ENCODE measurements at regions not wholly inside any gene's neighbourhood (a gene's known extent, or its start where the extent isn't known, plus 50 kb on each side); places are given as distances from the start of the nearest gene placed in this dataset.
"Not testable (repeated sequence)": the region's sequence is repeated elsewhere in the genome, so short reads cannot be mapped to it uniquely, and the experiment has no call there.

DNA sequence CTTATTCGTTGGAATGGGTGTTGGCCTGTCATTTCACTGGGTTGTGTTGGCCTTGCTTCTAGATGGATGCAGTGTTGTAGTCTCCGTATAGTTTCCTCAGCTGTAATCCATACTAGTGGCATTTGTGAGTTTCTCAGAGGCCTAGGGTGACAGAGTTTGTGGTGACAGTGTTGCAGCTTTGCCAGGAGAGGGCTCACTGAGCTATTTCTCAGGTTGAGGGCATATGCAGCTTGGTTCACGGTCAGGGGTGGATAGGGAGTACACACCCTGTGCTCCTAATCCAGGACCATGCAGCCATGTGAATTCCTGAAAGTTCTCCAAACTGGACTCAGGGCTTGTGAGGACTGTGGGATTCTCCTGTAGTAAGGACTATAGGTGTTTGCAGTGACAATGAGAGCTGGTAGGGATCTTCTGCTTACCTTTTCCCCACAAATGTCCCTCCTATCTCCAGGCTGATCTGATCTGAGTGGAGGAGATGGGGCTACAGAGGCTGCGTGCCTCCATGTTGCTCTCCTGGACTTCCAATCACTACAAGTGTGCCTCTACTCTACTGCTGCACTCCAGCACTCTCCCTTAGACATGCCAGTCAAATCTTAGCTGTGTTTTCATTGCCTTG, 229.0 kb downstream of the STK31 start:
- DNase-seq: no peak

DNA sequence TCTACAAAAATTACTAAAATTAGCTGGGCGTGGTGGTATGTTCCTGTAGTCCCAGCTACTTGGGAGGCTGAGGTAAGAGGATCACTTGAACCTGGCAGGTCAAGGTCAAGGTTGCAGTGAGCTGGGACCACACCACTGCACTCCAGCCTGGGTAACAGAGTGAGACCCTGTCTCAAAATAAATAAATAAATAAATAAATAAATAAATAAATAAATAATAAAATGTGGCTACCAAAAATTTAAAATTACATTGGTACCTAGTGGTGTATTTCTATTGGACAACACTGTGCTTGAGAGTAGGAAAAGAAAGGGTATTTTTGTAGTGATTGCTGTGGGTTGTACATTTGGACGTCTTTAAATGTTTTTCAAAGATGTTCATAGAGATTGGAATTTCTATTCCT, 229.7 kb downstream of the STK31 start:
- DNase-seq: not testable (repeated sequence)

DNA sequence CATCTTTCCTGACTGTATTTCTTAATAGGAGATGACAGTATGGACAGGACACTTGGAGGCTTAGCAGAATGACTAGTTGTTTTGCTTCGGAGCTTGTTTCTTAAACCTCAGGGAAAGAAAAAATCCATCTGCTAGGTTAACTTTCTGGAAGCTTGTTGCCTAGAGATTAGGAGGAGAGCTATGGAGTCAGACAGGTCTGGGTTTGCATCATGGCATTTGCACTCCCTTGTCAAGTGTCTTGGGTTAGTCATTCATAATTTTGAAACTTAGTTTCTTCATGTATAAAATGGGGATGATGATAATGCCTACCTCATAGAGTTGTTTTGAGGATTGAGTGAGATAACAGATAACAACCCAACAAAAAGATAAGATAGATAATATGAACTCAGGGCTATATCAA, 231.5 kb downstream of the STK31 start:
- no peak for DNase-seq

DNA sequence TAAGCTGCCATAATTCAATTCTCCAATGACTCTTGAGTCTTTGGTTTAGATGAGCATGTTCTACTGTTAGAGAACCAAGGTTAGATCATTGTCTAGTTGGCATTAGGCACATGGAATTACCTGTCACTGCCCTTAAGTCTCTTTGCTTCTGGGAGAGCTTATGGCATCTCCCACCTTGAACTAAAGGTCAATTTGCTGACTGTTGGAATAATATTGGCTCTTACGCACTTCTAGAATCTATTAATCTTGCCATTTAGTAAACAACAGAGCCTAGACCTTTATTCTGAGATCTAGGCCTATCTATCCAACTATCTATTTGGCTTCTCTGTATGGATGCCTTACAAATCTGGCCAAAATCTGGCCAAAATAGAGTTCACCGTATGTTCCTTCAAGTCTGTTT, 232.0 kb downstream of the STK31 start:
- no peak for DNase-seq

DNA sequence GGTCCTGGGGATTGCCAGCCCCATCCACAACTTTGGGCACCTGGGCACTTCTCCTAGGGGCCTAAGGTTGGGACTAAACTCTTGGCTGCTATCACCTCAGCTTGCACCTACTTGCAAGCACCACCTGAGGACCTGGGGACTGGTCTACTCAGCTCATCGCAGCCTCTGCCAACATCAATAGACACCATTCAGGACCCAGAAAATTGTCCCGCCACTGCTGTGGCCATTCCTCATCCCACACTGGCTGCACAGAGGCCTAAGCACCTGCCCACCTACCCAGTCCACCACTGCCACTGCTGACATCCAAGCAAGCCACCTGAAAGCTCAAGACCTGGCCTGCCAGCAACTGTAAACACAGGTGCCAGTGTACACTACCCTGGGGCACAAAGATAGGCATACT, 234.1 kb downstream of the STK31 start:
- no peak for DNase-seq

DNA sequence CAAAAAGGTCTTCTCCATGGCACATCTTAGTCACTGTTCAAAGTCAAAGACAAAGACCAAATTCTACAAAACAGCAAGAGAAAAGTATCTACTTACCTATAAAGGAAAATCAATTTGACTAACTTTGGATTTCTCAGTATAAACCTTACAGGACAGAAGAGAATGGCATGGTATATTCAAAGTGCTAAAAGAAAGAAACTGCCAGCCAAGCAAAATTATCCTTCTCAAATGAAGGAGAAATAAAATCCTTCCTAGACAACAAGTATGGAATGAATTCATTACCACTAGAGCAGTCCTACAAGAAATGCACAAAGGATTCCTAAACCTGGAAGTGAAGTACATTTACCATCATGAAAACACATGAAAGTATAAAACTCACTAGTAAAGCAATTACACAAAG, 235.5 kb downstream of the STK31 start:
- no peak for DNase-seq

DNA sequence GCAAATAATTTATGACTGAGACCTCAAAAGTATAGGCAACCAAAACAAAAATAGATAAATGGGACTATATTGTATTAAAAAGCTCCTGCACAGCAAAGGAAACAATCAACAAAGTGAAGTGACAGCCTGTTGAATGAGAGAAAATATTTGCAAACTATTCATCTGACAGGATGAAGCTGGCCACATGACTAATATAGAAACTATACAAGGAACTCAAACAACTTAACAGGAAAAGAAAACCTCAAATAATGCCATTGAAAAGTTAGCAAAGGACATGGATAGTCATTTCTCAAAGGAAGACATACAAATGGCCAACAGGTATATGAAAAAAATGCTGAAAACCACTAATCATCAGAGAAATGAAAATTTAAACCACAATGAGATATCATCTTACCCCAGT, 245.1 kb downstream of the STK31 start:
- DNase-seq: no peak

DNA sequence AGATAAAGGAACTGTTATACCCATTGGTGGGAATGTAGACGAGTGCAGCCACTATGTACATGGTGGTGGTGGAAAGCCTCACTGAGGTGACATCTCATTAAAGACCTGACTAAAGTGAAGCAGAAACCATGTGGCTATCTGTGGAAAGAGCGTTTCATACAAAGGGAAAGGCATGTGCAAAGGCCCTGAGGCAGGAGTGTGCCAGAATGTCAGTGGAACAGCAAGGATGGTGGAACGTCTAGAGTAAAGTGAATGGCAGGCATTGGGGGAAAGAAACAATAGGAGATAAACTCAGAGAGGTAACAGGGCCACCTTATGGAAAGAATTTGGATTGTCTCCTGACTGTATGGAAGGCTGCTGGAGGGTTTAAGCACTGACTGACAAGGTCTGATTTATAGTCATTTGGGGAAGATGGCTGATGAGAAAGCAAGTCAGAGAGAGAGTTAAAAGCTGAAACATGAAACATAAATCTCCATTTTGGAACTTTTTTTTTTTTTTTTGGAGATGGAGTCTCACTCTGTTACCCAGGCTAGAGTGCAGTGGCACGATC, 245.7 kb downstream of the STK31 start:
- no peak for DNase-seq

DNA sequence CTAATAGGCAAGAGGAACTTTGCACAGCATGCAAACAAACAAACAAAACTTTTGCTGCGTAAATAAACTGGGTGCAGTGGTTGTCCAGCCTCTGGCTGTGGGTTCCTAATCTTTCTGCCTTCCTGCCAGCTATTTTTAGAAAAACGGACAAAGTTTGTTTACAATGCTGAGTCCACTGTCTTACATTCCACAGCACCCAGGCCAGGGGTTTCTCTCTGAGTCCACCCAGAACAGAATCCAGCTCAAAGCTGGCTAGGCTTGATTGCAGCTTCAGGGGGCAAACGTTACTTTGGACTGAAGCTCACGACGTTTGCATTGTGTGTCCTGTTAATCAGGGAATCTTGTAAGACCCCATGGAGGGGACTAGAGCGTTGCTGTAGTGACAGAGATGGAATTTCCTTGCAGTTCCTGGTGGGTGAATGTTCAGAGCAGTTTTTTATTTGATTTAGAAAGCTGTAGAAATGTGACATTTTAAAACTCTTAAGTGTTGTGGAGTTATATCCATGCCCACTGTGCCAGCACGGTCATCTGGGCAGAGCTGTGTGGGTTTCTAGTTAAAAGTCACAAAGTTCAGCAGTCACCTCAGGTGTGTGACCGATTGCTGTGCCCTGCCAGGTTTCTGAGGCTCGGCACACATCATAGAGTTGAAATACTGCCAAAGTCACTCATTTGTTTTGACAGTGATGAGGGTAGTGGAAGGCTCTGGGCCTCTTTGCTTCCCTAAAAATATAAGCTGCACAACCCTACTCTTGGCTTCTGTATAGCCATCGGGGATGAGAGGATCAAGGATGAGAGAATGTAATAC, 247.0 kb downstream of the STK31 start:
- DNase-seq: no peak

DNA sequence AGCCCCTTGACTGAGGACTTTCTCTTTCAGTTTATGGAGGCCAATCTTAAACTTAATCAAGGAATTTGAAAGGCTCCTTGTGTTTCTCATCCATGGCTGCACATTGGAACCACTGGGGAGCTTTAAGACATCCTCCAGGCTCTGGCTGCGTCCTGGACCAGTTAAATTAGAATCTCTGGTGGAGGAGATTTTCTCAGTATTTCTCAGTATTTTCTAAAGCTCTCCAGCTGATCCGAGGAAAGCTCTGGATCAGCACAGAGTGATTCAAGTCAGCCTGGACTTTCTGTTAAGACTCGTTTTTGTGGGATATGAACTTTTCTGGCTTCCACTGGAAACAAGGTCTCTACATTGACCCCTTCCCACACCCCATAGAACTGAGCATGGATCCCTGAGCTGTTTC, 249.8 kb downstream of the STK31 start:
- DNase-seq: no peak

DNA sequence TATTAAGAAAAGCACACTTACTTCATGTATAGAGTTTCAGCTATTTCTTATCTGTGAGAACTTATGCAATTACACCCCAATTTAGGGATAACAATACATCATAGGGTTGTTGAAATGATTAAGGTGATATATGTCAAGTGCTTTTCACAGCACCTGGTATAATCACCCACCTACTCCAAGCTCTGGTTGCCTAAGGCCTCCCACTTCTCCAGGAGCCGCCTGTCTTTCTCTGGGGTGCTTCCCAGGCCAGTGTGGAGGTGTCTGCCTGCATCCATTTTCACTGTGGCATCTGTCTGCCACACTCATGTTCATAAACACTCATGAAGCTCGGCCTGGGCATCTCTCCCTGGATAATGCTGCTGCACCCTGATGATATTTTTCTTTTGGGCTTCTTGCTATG, 250.3 kb downstream of the STK31 start:
- no peak for DNase-seq

DNA sequence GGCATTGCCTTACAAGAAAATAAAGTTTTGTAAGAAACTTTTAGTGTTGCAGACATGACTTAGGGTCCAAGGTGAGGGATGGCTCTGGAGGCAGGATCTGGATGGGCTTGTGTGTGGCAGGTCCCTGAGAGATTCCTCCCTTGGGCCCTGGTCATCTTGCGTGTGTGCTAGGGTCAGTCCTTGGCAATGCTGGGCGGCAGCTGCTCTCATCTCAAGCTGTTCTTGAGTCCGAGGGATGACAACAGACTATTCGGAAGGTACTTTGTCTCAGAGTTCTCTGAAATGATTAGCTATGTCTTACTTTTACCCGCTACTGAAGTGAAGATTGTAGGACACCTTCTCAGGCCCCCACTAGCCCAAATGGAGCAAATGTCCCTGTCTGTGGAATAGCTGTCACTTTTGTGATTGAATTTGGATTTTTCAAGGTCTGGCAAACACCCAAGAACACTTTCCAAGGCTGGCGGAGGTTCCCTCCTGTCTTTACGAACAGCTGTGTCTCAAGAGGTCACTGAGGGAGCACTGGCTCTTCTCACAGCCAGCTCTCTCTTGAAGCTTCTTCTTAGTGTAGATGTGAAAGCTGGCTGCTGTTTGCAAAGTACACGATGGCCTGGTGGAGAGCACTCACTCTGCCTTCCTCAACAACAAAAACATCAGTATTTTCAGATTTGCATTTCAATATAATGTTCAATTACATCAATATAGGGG, 253.6 kb downstream of the STK31 start:
- DNase-seq: no peak

DNA sequence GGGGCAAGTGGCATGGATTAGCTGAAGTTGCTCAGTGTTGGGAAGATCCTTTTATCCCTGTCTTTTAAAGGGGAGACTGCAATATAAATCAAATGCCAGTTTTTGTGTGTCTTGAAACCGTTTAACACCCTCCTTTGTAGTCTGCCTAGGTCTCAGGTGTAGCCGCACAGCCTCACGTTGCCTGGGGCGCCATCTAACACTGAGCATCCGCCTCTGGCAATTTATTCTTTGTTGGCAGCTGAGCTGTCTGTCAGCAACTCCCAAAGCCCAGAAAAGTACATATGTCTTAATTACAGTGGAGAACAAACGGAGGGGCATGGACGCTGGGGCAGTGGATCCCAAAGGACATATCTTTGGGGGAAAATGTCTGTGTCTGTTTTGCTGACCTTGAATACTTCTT, 254.7 kb downstream of the STK31 start:
- DNase-seq: no peak

DNA sequence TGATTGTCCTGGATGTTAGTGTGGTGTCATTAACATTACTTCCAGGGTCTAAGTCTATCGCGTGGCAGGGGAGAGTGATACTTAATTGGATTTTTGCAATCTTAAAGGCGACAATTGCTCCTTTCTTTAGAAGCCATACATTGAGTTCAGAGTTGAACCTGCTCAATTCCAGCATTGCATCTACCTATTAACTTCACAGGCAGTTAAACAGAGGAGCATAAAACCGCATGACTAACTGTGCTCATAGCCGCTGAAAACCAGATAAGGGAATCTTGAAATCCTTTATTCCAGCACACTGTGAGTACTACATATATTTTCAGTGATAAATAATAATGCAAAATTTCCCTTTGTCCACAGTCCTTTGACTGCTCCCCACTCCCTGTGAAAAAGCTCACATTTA, 255.3 kb downstream of the STK31 start:
- no peak for DNase-seq

DNA sequence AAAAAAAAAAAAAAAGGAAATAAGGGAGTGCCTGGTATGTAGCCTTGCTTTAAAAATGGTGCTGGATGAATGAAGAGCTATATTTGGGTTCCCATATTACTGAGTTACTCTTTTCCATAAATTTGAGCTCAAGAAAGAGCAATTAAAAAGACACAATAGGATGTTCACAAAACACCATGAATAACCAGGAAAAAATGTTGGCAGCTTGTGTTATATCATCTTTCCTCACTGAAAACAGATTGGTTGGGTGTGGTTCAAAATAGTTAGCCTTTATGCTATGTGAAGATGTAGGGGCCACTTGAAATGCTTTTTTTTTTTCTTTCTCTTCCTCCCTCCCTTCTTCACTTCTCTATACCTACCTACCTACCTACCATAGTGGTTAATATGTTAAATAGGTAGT, 256.9 kb downstream of the STK31 start:
- DNase-seq: no peak

DNA sequence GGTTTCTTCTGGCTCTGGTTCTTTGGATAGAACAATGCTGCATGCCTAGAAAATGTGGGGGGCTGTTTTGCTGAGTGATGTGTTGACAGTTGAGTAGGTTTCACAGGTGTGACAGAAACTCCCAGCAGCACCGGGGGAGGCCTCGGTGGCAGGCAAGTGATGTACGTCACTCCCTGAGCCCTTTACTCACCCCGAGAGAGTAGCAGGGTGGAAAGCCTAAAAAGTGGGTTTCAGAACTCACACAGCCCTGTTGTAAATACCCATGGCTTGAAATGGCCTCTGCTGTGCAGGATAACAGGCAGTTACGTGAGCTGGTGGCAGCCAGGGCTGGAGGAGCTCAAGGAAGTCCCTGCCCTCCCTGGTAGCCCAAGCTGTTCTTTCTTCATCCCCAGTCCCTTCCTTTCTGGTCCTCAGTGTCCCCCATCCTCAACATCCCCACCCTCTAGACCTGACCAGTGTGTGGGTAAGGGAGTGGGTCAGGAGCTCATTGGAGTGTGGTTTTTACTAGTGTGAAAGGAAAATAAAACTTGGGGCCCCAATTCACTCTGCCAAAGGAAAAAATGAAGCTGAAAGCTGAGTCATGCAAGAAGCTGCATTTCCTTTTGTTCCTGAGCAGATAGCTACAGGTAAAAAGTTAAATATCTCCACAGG, 258.1 kb downstream of the STK31 start:
- no peak for DNase-seq

DNA sequence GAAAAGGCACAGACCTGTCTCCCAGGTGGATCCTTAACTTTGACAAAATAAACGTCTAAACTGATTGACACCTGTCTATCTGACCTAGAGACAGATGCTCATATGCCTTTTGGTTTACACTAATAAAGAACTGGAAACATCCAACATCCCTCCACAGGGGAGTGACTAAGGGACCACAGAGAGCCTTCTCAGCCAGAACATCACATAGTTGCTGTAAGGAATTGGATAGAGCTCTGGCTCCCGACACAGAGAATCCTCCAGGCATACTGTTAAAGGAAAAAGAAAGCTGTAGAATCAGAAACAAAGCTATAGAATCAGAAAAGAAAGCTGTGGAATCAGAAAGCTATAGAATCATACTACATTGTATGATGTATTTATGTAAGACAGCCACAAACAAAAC, 258.8 kb downstream of the STK31 start:
- no peak for DNase-seq

DNA sequence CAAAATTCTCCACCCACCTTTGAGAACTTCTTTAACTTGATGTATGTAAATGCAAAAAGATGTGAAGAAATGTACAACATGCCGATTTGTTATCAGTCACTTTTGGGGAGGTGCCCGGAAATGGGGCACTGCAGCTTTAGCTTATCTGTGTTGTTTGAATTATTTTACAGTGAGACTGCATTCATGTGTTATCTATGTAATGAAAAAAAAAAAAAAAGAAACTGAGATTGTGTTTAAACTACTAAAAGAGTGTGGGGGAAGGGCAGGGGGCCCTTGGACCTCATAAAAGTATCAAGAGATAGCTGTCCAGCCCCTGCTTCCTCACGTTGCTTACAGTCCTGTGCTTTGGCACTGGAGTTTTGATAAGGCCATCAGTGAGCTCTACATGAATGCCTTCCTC, 259.4 kb downstream of the STK31 start:
- DNase-seq: no peak

DNA sequence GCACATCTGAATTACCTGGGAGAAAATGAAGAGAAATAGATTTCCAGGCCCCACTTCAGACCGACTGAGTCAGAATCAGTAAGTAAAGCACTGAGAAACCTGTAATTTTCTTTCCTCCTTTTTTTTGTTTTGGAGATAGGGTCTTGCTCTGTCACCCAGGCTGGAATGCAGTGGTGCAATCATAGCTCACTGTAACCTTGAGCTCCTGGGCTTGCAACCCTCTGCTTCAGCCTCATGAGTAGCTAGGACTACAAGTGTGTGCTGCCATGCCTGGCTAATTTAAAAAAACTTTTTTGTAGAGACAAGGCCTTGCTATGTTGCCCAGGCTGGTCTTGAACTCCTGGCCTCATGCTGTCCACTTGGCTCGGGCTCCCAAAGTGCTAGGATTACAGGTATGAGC, 260.2 kb downstream of the STK31 start:
- no peak for DNase-seq

DNA sequence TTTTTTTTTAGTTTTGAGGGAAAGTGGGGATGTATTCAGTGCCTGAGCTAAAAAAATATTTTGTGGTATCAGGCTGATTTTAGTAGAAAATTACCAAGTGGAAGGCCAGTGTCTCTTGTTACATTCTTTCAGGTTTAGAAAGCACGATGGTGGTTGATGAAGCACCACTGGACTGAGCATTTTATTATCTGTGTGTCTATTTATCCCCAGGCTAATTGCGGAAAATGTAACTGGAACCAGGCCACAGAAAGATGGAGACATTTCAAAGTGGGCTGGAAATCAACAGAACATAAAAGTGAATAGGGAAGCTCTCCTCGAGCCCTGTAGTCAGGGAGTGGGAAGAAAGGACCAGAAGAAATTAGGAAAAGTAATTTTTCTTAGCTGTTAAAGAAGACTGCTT, 261.0 kb downstream of the STK31 start:
- no peak for DNase-seq

DNA sequence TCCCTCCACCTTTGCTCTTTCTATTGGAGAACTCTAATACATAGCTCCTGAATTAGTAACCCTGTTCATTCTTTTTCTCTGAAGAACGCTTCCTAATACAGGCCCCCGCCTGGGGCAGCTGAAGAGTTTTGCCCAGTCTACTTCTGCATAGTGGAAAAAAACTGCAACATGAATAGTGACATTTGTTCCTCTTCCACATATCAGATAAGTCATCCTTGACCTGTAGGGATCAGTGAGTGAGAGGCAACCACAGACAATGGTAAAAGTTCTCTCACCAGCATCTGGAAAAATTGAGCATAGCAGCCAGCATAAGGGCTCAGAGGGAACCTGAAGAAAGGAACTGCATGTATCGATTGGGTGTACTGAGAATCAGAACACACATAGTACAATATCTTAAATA, 262.0 kb downstream of the STK31 start:
- DNase-seq: no peak

DNA sequence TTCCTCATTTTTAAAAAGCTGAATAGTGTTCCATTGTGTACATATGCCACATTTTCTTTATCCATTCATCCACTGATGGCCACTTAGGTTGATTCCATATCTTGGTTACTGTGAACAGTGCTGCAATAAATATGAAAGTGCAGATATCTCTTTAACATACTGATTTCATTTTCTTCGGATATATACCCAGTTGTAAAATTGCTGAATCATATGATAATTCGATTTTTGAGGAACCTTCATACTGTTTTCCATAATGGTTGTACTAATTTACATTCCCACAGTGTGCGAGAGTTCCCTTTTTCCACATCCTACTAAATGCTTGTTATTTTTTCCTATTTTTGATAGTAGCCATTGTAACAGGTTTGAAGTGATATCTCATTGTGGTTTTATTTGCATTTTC, 263.2 kb downstream of the STK31 start:
- DNase-seq: no peak

DNA sequence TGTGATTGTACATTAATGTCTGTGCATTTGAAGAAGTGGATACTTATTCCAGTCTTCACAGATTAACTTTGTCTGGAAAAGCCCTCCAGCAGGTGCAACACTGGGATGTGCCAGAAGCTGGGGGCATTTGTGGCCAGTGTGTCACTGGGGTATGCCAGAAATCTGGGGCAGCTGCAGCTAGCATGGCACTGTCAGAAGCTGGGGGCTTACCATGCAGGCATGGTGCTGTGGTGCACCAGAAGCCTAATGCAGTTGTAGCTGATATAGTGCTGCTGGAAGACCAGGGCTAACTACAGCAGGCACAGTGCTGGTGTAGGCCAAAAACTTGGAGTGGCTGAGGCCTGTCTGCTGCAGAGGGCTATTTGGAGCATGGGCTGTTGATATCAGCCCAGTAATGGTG, 270.1 kb downstream of the STK31 start:
- DNase-seq: no peak

DNA sequence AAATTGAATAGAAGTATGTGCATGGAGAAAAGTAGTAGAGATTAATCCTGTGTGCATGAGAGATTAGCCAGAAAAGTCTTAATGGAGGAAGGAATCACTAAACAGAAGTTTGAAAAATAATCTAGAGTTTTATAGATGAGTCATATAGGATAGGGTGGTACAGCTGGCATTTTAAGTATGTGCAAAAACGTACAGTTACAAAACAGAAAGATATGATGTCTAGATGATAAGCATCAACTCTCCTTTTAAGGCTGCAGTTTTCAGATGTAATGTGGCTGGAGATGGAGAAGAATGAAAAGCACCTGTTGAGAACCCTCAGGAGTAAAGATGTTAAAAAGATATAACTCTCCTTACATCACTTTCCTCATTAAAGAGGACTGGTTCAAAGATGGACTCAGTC, 271.3 kb downstream of the STK31 start:
- DNase-seq: no peak
